Upper lobe of right lung (tissue), 1 donor: ENCODE measurements at regions not wholly inside any gene's neighbourhood (a gene's known extent, or its start where the extent isn't known, plus 50 kb on each side); places are given as distances from the start of the nearest gene placed in this dataset.

ENCODE experiments used
- ATAC-seq: fragments of 200-7000 bp; cut with Tn5 transposase; one replicate; pipeline ENCODE4 v1.9.1; 2020; ENCODE audit warnings: mild to moderate bottlenecking, moderate library complexity
- DNase-seq: peaks from one replicate; pipeline ENCODE4 v3.0.0-alpha.2; 2020
- H3K27ac ChIP-seq: fragments of 200-600 bp; one replicate; pipeline ENCODE4 v1.8.0; 2022
- H3K27me3 ChIP-seq: fragments of 200-600 bp; one replicate; pipeline ENCODE4 v1.8.0; 2022; ENCODE audit warnings: mild to moderate bottlenecking
- H3K36me3 ChIP-seq: fragments of 200-600 bp; one replicate; pipeline ENCODE4 v1.8.0; 2022
- H3K4me1 ChIP-seq: fragments of 200-600 bp; one replicate; pipeline ENCODE4 v1.8.0; 2022
- H3K4me3 ChIP-seq: fragments of 200-600 bp; one replicate; pipeline ENCODE4 v1.8.0; 2022; ENCODE audit warnings: mild to moderate bottlenecking
- H3K9me3 ChIP-seq: fragments of 200-600 bp; one replicate; pipeline ENCODE4 v1.8.0; 2022
- intact Hi-C: fragments of 100-400 bp; cut with DNase I; formaldehyde crosslinking; loops from one replicate; pipeline ENCODE4 v1.11.0; 2022
- TF ChIP-seq, protein P1 (sequence below): fragments of 200-600 bp; IDR thresholded peaks from one replicate; pipeline ENCODE4 v1.8.0; 2022; ENCODE audit warnings: antibody characterized with exemption
- donor health status: DM: no; HTN: yes; CAD: no; lungs with severe emphysema.

DNA sequence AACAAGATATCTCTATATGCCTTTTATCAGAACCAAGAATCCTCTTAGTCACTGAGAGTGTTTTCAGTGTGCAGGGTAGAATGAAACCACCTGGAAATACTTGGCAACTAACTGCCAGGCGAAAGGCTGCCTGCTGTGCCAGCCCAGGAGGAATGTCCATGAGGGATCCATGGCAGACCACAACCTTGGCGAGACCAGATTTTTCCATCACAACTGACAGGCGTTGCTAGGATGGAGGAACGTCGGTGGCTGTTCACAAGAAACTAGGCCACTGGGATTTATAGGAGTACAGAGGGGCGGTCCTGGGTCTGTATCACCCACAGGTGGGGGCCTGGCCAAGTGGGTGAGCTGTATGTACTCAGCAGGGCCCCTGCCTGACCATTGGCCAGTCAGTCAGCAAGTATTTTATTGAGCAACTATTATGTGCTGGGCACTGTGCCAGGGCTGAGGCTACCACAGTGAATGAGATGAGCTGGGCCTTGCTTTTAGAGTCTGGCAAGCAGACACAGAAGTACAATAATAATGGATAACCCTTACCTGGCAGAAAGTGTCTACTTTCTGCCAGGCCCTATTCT lies 199.4 kb downstream of the FOXD2 start:
- H3K27me3 ChIP-seq, result no peaks in the 10 kb centered on the region
- TF ChIP-seq, protein P1, sequence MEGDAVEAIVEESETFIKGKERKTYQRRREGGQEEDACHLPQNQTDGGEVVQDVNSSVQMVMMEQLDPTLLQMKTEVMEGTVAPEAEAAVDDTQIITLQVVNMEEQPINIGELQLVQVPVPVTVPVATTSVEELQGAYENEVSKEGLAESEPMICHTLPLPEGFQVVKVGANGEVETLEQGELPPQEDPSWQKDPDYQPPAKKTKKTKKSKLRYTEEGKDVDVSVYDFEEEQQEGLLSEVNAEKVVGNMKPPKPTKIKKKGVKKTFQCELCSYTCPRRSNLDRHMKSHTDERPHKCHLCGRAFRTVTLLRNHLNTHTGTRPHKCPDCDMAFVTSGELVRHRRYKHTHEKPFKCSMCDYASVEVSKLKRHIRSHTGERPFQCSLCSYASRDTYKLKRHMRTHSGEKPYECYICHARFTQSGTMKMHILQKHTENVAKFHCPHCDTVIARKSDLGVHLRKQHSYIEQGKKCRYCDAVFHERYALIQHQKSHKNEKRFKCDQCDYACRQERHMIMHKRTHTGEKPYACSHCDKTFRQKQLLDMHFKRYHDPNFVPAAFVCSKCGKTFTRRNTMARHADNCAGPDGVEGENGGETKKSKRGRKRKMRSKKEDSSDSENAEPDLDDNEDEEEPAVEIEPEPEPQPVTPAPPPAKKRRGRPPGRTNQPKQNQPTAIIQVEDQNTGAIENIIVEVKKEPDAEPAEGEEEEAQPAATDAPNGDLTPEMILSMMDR, result no peak
- DNase-seq (no peak), ATAC-seq (no peak)
- no peaks in the 10 kb centered on the region for H3K36me3 ChIP-seq
- no peaks in the 10 kb centered on the region for H3K9me3 ChIP-seq
- intact Hi-C loops, result no loop called here
- H3K4me1 ChIP-seq, result no peaks in the 10 kb centered on the region
- H3K27ac ChIP-seq, result no peak overlapping the region
- no peak overlapping the region for H3K4me3 ChIP-seq

DNA sequence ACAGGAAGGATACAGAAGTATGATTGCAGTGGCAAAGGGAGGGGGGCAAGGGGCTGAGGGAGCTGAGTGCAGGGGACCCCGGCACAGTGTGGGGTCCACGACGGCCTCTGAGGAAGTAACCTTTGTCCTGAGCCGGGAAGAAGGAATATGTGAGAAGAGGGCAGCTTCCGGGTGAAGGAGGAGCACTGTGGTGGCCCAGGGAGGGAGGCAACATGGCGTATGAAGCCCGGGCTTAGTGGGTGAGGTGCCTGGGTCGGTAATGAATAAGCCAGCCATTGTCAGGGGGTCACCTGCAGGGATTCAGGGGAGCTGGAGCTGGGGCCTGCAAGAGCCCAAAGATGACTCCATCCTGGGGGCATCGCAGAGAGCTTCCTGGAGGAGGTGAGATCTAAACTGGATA lies 200.4 kb downstream of the FOXD2 start:
- TF ChIP-seq, protein P1, result no peak
- intact Hi-C loops, result no loop called here
- Histone ChIP-seq H3K36me3 (no peaks in the 10 kb centered on the region), H3K9me3 (no peaks in the 10 kb centered on the region), H3K27me3 (no peaks in the 10 kb centered on the region), H3K27ac (no peak overlapping the region), H3K4me3 (no peak overlapping the region), H3K4me1 (no peaks in the 10 kb centered on the region)
- no peak for DNase-seq
- no peak for ATAC-seq

DNA sequence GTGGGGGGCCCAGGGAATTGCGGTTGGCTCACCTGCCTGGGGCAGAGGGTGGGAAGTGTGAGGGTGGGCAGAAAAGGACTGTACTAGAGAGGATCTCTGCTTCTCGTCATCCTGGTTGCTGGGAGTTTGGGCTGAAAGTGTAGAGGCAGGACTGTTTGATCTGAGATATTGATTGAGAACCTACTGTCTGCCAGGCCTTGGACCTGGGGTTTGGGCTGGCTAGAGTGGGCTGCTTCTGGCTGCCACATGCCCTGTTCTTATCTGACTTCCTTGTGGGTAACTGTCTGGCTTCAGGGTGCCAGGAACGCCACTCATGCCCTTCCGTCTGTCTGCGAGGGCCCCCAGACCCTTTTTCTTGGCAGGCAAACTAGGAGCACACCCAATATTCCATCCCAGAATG lies 200.9 kb downstream of the FOXD2 start:
- Histone ChIP-seq H3K4me1 (no peaks in the 10 kb centered on the region), H3K27ac (no peak overlapping the region), H3K4me3 (no peak overlapping the region), H3K9me3 (no peaks in the 10 kb centered on the region), H3K36me3 (no peaks in the 10 kb centered on the region), H3K27me3 (no peaks in the 10 kb centered on the region)
- no peak for ATAC-seq
- TF ChIP-seq, protein P1, result no peak
- DNase-seq, result no peak
- intact Hi-C loops, result no loop called here

DNA sequence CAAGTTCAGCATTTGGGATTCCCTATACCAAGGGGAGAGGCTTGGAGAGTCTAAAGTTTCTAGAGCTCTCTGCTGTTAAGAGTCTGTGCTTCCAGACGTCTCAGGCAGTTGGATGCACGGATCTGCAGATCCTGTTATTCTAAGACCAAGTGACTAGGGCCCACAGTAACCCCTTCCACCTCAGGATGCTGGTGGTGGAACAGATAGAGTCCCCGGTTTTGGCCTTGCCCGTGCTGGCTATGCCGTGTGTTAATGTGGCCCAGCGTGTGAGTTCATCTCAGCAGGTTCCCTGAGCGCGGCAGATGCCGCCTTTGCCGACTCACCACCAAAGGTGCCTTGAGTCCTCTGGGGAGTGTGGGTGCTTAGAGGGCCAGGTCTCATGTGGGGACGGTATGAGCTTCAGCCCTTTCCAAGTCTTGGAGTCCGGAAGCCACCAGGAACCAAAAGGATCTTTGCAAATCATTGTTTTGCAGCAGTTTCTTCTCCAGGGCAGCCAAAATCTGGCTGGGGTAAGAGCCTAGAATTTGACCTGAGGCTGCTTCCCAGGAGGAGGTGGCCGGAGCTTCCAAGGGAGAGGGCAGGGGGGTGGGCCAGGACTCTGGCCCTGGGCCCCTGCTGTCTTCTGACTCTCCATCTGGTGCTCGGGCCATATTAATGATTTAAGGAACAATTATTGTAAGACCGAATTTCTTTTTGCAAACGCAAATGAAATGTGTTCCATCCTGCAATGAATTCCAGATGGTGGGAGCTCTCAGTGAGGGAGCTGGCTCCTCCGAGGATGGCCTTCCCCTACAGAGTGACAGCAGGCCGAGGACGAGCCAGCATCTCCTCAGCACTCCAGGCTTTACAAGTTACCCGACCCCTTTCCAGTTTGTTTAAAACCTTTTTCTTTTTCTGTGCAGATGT lies 205.7 kb downstream of the FOXD2 start:
- Histone ChIP-seq H3K4me3 (no peak overlapping the region), H3K9me3 (no peaks in the 10 kb centered on the region), H3K27ac (no peak overlapping the region), H3K36me3 (no peaks in the 10 kb centered on the region), H3K4me1 (no peaks in the 10 kb centered on the region), H3K27me3 (no peaks in the 10 kb centered on the region)
- TF ChIP-seq, protein P1, result no peak
- DNase-seq, result no peak
- no peak for ATAC-seq
- intact Hi-C loops, result no loop called here

DNA sequence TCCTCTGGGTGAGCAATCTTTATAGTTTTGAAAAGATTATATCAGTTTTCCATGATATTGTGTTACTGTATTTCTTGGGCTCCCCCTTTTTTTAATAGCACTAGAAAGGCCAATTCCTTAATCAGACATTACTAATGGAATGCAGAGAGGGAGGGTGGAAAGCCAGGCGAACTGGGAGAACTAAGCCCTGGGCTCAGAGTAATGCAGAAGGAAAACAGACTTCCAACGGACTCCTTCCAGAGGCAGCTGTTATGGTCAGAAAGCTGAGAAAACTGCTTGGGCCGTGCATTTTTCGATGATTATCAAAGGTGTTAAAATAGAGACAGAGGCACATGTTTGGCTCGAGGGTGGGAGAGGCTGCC lies 206.3 kb downstream of the FOXD2 start:
- ATAC-seq, result no peak
- Histone ChIP-seq H3K27ac (no peak overlapping the region), H3K9me3 (no peaks in the 10 kb centered on the region)

More for the DNA sequence above, 206.3 kb downstream of the FOXD2 start:
- TF ChIP-seq, protein P1, result no peak
- no peaks in the 10 kb centered on the region for H3K36me3 ChIP-seq
- intact Hi-C loops, result no loop called here
- no peak overlapping the region for H3K4me3 ChIP-seq
- no peaks in the 10 kb centered on the region for H3K27me3 ChIP-seq
- H3K4me1 ChIP-seq, result no peaks in the 10 kb centered on the region
- DNase-seq, result no peak
